GM19468 (cell line): ENCODE measurements at regions not wholly inside any gene's neighbourhood (a gene's known extent, or its start where the extent isn't known, plus 50 kb on each side); places are given as distances from the start of the nearest gene placed in this dataset.

Source experiments
- ATAC-seq: cut with Tn5 transposase; IDR thresholded peaks from one replicate; pipeline ENCODE4 v1.9.1; 2021; ENCODE audit warnings: mild to moderate bottlenecking, moderate library complexity, moderate number of reproducible peaks; ENCODE audit not compliant: unreplicated experiment; ENCODE audit errors: extremely low read depth

DNA sequence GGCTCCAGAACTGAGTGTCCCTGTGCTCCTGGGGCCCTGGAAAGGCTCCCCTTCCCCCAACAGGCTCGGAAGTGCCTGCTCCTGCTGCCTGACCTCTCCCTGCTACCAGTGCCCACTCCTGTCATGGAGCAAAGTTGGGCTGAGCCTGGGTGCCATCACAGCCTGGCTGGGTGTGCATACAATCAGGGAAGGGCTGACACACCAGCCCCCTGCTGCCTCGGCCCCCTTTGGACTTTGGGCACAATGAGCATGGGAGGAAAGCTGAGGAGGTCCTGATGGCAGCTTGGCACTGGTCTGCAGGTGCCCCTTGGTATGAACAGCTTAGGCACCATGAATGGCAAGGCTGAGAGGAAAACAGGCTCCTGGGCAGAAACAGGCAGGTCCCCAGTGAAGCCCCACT lies 405.0 kb downstream of the PID1 start:
- ATAC-seq, result no peak

DNA sequence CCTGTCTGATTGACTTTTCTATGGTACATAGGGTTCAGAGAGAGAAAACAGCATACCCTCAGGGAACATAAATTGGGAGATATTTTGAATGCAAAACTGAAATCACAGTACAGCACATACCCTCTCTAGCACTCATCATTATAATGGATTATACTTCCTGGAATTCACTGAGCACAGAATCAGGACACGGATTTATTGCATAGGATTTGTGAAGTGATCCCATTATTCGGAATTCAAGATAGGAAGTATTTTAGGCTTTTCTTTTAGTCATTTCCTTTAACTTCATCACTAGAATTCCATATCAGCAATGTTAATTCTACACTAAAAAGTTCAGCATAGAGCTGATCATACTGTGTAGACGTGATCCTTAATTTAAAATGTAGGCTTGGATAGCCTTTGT lies 407.0 kb downstream of the PID1 start:
- ATAC-seq, result no peak

- no peak for ATAC-seq
Observed at GRCh38 chr2:228860601-228861285, 410.3 kb downstream of the PID1 start.

DNA sequence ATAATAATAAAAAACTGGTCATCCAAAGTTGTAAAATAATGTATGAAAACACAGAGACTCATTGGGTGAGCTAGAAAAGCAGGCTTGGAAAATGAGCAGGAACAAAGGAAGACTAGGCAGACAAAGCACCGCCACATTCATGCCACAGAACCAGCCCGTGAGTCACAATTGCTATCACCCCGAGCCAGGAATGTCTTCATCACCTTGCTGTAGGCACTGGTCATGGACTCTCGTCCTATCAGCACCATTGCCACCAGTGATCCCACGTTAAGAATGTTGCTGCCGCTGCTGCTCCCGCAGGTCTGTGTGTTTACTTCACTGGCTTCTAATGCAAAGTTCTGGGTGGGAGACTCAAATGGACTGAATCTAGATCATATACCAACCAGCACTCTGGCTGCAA lies 417.9 kb downstream of the PID1 start:
- no peak for ATAC-seq

GRCh38 chr2:228848638-228849037 lies 422.4 kb downstream of the PID1 start:
- no peak for ATAC-seq

DNA sequence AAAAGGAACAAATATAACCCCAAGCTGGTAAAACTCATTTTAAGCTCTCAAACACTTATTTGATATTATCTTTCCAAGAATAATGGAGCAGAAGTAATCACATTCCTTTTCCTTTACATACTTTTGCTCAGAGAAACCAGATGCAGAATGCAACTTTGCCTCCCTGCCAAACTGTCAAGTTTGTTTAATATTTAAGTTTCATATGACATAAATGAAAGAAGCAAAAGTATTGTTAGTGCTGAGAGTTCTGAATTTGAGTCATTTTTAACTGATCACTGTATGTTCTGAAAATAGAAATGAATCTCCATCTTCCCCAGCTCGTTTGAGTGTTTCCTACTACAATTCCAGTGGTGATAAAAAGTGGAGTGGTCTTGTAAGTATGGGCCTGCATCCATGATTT lies 423.4 kb downstream of the PID1 start:
- no peak for ATAC-seq

DNA sequence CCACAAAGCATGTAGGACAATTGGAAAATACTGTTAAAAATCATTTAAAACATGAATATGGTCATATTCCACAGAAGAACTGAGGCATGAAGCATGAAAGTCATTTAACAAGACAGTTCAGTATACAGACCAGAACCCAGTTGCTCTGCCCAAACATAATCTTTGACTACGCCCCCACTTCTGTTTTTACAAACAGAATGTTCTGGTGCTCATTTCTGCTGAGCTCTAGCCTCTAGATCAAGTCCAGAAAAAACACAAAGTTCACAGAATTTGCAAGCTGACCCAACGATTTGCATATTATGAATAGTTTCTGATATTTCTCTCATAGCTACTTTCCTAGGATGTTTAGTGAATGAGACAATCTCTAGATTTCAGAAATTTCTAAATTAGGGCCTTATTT lies 424.9 kb downstream of the PID1 start:
- no peak for ATAC-seq

DNA sequence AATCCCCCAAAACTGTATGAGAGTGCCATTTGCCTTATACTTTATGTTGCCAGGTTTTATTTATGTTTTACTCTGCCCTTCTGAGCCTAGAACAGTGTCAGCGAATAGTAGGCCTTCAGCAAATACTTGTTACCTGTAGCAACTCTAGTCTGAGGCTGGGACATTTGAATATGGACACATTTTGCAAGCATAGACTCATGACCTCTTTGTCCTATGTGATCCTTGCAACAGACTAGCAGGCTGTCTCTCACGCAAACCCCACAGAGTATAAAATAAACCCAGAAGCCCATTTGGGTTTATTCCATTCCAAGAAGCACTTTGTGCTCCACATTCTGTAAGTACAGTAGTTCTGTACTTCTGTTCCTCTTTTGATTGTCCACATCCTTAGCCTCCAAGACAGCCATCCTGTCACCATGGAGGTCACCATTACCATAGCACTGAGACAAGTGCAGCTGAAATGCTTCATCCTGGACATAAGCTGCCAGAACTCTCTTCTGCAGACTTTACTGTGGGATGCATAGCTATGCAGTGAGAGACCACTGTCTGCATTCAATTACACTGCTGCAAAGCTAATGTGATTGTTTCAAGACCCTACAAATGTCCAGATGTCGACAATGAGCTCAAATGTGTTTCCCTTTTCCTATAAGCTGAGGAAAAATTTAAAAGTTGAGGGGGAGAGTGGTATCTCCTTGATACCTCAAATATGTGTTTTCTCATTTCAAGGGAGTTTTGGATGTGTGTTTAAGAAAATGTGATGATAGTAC lies 425.7 kb downstream of the PID1 start:
- ATAC-seq, result no peak

DNA sequence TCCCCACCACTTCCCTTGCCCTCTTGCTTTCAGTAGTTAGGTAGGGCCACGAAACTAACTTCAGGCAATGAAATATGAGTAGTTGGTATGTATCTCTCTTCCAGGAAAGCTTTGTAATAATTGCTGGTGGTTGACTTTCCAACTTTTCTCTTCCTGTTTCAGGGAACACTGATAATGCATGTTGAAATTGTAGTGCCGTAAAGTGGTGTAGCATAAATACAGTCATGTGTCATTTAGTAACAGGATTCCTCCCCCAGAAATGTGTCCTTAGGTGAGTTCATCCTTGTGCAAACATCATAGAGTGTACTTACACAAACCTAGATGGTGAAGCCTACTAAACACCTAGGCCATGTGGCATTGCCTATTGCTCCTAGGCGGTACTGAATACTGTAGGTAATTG lies 429.2 kb downstream of the PID1 start:
- ATAC-seq, result no peak

DNA sequence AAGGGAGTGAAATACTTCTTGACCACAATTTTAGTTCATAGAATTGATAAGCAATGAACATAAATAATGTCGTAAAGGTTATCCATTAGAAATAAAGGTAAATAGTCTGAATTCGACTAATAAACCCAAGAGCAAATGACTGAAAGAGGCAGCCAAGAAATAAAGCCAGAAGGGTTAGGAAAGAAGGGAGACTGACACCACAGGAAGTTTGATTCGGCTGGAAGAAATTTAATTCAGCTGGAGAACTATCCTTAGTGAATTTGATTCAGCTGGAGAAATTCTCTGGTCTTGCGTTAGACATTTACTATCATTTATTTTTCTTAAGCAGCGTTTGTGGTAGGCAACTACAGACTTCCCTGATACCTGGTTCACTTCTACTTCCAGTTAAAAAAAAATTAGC lies 429.6 kb downstream of the PID1 start:
- ATAC-seq, result no peak

GRCh38 chr2:228840743-228841114 lies 430.4 kb downstream of the PID1 start:
- ATAC-seq, result no peak

DNA sequence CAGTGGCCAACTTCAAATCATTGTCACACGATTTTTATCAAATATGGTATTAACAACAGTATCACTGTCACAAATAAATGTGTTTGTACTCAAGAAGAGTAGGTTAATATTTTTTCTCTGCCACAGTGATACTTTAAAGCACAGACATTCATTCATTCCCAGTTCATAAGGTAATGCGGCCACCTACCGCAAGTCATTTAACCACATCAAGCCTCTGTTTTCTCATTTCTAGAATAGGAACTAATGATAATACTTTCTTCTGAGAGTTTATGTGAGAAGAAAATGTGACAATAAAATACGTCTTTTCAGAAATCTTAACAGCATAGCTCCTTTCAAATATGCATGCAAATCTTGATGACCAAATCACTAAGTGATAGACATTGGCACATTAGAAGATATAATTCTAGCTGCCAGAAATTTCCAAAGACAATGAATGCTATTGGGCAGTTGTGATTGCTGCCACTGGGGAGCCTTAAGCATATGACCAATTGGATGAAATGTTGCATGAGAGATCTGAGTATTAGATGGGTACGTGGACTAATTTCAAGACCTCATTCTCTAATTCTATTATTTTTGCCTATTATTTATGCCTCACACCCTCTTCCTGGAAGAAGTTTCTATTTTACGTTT lies 430.9 kb downstream of the PID1 start:
- no peak for ATAC-seq

DNA sequence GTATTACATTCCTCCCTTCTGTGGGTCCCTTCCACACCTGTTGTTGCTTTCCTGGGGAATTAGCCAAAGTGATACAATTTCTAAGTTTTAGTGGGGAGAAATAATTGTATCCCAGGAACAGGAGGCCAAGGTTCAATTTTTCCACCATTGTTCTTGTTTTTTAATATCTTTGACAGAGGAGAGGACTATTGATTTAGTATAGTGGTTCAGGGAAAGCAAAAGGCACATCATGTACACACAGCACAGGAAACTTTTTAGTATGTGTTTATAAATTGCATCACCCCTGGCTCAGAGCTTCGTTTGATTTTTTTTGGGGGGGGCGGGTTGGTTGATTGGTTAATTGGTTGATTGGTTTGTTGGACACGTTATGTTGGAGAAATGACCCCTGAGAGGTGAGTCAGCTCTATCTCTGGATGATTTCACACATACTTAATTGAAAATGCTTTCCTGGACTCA lies 431.6 kb downstream of the PID1 start:
- ATAC-seq, result no peak

GRCh38 chr2:228838819-228839218 lies 432.3 kb downstream of the PID1 start:
- ATAC-seq, result no peak

GRCh38 chr2:228828397-228828796 lies 442.7 kb downstream of the PID1 start:
- no peak for ATAC-seq

GRCh38 chr2:228827056-228827700 lies 443.9 kb downstream of the PID1 start:
- no peak for ATAC-seq

DNA sequence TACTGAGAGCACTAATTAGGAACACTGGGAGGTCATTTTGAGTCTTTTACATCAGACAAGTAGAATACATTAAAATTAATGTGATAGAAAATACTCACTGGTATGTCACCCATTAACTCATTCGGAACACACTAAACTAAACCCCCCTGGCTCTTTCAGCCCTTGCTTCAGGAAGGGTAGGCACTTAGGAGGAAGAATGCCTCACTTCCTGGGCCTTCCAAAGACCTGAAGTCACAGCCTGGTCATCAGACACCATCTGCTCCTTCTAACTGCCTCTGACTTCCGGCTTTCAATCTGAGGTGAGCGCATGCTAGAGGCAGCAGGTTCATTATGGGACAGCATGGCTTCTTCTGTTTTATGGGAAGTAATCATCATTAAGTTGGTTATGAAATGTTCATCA lies 451.4 kb downstream of the PID1 start:
- ATAC-seq, result no peak

GRCh38 chr2:228802181-228803071 lies 468.7 kb downstream of the PID1 start:
- ATAC-seq, result no peak

GRCh38 chr2:228801451-228801850 lies 469.6 kb downstream of the PID1 start:
- no peak for ATAC-seq

DNA sequence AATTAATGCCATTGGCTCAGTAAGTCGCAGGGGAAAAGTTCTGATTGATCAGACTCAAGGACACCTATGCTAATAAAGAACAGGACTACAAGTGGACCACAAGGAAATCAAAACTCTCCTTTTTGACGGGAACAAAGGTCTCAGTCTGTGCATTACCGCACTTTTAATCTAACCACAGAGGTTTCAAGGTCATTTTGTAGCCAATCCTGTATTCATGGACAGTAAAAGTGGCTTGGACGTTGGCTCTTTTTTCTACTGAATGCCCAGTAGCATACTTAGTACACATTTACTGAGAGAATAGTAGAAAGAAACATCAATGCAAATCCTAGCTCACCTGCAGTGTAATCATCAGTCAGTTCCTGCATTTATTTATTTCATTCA lies 471.9 kb downstream of the PID1 start:
- ATAC-seq, result no peak
